Osteoblast (primary cell): ENCODE measurements at regions not wholly inside any gene's neighbourhood (a gene's known extent, or its start where the extent isn't known, plus 50 kb on each side); places are given as distances from the start of the nearest gene placed in this dataset.

Experiments
- DNase-seq: peaks from one replicate; pipeline ENCODE4 v3.0.0; 2011; ENCODE audit warnings: low spot score, mixed read lengths; ENCODE audit not compliant: insufficient read length; ENCODE audit errors: missing footprints
- H2AFZ ChIP-seq: 2 replicates; pipeline ENCODE4 v1.6.0; 2011; ENCODE audit warnings: mild to moderate bottlenecking, low read length
- H3K27ac ChIP-seq: 2 replicates; pipeline ENCODE4 v1.5.1; 2011; ENCODE audit warnings: mild to moderate bottlenecking, low read depth, low read length, moderate library complexity
- H3K27me3 ChIP-seq: 2 replicates; pipeline ENCODE4 v1.6.0; 2012; ENCODE audit warnings: mild to moderate bottlenecking, control low read depth, inconsistent platforms, low read length, moderate library complexity; ENCODE audit not compliant: insufficient read depth
- H3K36me3 ChIP-seq: 2 replicates; pipeline ENCODE4 v1.5.1; 2011; ENCODE audit warnings: mild to moderate bottlenecking, low read length, control low read depth, moderate library complexity; ENCODE audit not compliant: insufficient read depth
- H3K4me1 ChIP-seq: 2 replicates; pipeline ENCODE4 v1.5.1; 2011; ENCODE audit warnings: mild to moderate bottlenecking, low read length, control low read depth, moderate library complexity; ENCODE audit not compliant: insufficient read depth
- H3K4me2 ChIP-seq: 2 replicates; pipeline ENCODE4 v1.6.0; 2011; ENCODE audit warnings: mild to moderate bottlenecking, low read length; ENCODE audit not compliant: insufficient read depth
- H3K4me3 ChIP-seq: fragments of 200-600 bp; sonication (generic); 3 replicates; pipeline ENCODE4 v1.5.1; 2012; ENCODE audit warnings: mild to moderate bottlenecking, low read length, inconsistent platforms; ENCODE audit not compliant: insufficient read depth
- H3K79me2 ChIP-seq: 2 replicates; pipeline ENCODE4 v1.6.0; 2012; ENCODE audit warnings: mild to moderate bottlenecking, low read length, control low read depth, inconsistent platforms; ENCODE audit not compliant: insufficient read depth
- H3K9me3 ChIP-seq: 2 replicates; pipeline ENCODE4 v1.5.1; 2011; ENCODE audit warnings: low read depth, low read length, control low read depth
- H4K20me1 ChIP-seq: 2 replicates; pipeline ENCODE4 v1.6.0; 2012; ENCODE audit warnings: mild to moderate bottlenecking, low read length, control low read depth; ENCODE audit not compliant: insufficient read depth
- CTCF ChIP-seq: IDR thresholded peaks from 2 replicates; pipeline ENCODE4 v1.5.1; 2011; ENCODE audit warnings: mild to moderate bottlenecking, low read depth, low read length, moderate library complexity; ENCODE audit errors: extremely low read depth

GRCh38 chr7:71077743-71078476 is 54.0 kb upstream of the GALNT17 start:
- Histone ChIP-seq H3K27ac (no peak overlapping the region), H2AFZ (no peak overlapping the region), H3K79me2 (no peaks in the 10 kb centered on the region), H3K36me3 (no peaks in the 10 kb centered on the region), H3K4me3 (no peak overlapping the region), H3K4me1 (no peaks in the 10 kb centered on the region), H3K4me2 (no peak overlapping the region), H3K27me3 (no peaks in the 10 kb centered on the region), H3K9me3 (peaks cover 3% of the 10 kb centered on the region), H4K20me1 (no peaks in the 10 kb centered on the region)
- TF ChIP-seq CTCF: no peak
- DNase-seq: no peak
